HG03565 (cell line): ENCODE measurements at regions not wholly inside any gene's neighbourhood (a gene's known extent, or its start where the extent isn't known, plus 50 kb on each side); places are given as distances from the start of the nearest gene placed in this dataset.

Experiments used
- ATAC-seq: cut with Tn5 transposase; IDR thresholded peaks from one replicate; pipeline ENCODE4 v1.9.1; 2021; ENCODE audit warnings: mild to moderate bottlenecking, moderate library complexity; ENCODE audit not compliant: unreplicated experiment

- ATAC-seq, result peak; percentile 78
These were observed 91.6 kb downstream of the TMX3 start for GRCh38 chr18:68623342-68623741.

- no peak for ATAC-seq
These were observed 103.6 kb downstream of the TMX3 start for GRCh38 chr18:68611311-68611710.

DNA sequence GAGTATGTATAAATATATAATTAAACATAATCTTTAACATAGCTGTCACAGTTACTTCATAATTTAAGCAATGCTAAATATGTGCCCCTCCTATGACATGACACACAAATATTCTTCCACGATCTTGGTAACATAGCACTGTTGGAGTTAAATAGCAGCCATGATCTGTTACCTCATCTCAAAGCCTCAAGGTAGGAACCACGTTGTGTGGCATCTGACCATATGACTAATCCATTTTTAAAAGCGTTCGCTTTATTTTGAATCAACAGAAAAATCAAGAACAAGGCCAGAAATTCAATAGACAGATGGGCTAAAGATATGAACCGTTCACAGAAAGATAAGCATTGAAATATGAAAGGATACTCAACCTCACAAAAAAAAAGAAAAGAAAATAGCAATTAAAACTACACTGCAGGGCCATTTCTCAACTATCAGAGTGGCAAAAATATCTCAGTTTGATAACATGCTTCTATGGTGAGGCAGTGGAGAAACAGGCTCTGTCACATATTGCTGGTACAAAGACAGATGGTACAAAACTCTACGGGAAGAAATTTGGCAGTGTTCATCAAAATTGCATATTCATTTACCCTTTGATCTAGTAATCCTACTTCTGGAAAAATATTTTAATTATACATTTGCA lies 105.9 kb downstream of the TMX3 start:
- ATAC-seq, result no peak

- ATAC-seq, result no peak
These were observed 107.1 kb downstream of the TMX3 start for GRCh38 chr18:68607852-68608251.

DNA sequence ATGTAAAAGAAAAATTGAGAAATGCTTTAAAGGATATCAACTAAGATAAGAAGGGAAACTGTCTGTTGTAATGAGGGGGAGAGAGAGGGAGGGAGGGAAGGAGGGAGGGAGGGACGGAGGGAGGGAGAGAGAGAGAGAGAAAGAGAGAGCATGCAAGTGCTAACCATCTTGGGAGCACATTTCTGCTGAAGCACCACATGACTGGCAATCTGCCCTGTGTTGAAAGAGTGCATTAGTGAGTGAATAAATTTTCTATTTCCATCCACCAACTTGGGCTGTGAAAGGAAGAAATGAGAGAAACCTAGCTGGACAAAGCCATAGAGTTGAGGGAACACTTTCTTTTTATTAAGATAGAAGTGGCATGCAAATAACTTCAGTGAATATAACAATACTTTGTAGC lies 110.7 kb downstream of the TMX3 start:
- no peak for ATAC-seq

GRCh38 chr18:68596016-68596415 lies 118.9 kb downstream of the TMX3 start:
- ATAC-seq, result no peak

DNA sequence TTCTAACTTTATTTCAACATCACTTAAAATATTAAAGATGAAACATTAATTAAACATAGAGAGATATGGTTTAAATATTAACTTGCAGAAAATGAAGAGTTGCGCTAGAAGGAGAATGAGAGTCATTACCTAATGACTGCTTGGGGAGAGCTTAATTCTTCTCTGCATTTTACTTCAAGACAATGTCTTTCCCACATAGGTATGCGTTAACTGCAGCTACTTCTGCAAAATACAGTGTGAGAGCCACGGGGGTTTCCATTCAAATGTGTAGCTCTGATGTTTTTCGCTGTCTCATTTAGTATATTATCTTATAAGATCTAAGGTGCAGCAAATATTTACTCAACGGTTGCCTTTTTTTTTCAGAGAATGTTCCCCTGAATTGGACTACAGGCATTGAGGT lies 126.7 kb downstream of the TMX3 start:
- no peak for ATAC-seq

GRCh38 chr18:68583685-68584084 lies 131.2 kb downstream of the TMX3 start:
- no peak for ATAC-seq

DNA sequence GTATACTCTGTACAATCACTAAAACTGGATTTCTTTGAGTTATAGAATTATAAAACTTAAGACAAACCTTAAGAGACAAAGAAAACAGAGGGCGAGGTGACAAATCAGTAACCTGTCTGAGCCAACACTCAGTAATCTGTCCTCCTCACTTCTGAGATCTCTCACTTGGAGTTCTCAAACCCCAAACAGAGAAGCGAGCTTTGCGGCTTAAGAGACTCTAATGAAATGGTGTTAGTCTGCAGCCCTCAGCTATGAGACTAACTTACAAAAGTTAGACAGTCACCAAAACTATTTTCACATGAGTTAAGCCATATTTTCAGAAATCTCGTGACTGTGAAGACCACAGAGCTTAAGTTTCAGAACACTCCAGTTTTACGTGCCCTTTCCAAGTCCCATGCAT lies 140.6 kb downstream of the TMX3 start:
- ATAC-seq, result no peak

DNA sequence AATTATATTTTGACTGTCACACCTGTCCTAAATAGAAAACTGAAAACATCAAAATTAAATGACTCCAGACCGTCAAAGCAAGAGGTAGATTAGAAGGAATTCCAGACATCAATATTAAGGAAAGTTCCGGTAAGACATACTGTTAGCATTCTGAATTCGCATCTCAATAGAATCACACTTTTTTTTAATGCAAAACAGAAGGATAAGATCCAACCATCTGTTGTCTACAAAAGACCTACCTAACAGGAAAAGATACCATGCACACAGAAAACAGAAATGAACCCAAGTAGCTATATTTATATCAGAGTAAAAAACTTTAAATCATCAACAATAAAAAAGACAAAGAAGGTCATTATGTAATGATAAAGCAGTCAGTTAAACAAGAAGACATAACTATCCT lies 145.0 kb downstream of the TMX3 start:
- no peak for ATAC-seq

GRCh38 chr18:68568364-68569155 lies 146.3 kb downstream of the TMX3 start:
- ATAC-seq, result no peak

- ATAC-seq, result no peak
These were observed 147.9 kb downstream of the TMX3 start for GRCh38 chr18:68566991-68567390.

DNA sequence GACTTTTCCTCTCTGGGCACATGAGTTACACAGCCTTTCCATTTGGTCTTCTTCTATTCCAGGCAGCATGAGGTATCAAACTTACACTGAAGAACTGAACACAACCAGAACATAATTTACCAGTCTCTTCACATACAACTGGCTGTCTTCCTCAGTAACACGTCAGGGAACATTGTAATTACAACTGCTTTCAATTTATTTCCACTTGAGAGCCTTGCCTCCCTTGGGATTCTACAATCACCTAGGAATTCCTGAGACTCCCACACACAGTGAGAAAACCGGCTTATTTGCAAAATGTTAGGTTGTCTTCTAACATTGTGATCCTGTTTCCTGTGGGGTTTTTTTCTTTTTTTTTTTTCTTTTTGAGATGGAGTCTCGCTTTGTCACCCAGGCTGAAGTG lies 149.9 kb downstream of the TMX3 start:
- ATAC-seq, result no peak

DNA sequence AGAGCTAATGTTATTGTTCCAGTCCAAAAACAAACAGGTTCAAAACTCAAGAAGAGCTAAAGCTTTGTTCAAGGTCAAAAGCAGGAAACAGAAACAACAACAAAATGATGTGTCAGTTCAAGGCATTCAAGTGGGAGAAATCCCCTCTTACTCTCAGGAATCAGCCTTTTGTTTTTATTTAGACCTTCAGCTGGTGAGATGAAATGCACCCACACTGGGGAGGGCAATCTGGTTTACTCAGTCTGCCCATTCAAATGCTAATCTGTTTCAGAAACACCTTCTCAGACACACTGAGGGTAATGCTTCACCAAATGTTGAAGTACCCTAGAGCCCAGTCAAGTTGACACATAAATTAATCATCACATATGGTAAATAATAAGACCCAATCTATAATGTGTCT lies 150.6 kb downstream of the TMX3 start:
- no peak for ATAC-seq

GRCh38 chr18:68560128-68560527 lies 154.8 kb downstream of the TMX3 start:
- ATAC-seq, result no peak

GRCh38 chr18:68557183-68557582 lies 157.7 kb downstream of the TMX3 start:
- no peak for ATAC-seq

DNA sequence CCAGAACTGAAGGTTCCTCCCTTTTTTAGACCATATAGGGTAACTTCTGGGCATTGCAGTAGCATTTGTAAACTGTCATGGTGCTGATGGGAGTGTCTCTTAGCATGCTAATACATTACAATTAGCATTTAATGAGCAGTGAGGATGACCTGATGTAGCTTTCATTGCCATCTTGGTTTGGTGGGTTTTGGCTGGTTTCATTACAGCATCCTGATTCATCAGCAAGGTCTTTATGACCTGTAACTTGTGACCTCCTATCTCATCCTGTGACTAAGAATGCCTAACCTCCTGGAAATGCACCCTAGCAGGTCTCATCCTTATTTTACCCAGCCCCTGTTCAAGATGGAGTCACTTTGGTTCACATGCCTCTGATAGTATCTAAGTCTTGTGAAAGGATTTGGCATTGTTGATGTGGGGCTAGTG lies 159.0 kb downstream of the TMX3 start:
- ATAC-seq, result no peak

DNA sequence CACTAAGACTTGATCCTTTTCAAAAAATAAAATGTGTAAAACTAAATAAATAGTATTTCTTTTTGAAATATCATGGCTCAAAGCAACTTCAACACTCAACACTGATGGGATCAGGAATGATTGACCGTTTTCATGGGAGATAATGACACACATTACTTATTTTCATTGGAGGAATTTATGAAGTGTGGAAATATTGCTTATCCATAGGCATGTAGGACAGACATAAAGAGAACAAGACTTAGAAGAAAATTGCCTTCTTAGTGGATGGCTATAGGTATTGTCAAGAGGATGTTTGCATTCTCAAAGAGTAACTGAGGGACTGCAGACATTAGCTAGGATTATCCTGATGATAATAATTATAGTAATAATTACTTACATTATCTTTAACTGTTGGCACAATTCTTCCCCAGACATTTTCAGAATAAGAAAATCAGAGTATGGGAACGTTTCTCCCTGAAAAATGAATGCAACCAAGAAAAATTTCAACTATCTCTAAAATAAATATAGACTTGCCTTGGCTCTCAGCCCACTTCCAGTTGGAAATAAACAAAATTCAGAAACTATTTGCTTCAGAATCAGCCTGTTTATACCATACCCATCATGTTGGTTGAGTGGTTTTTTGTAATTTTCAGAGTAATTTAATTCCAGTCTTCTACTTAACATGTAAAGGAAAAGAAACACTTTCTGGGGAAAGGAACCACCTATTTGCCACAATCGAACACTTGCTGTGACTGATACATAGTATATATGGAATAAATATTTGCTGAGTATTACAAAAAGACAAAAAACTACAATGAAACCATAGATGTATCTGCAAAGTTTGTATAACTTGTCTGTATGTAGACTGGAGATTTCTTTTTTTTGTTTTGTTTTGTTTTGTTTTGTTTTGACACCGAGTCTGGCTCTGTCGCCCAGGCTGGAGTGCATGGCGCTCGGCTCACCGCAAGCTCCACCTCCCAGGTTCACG lies 165.7 kb downstream of the TMX3 start:
- ATAC-seq, result no peak

GRCh38 chr18:68543344-68543743 lies 171.6 kb downstream of the TMX3 start:
- no peak for ATAC-seq

- ATAC-seq, result no peak
These were observed 172.1 kb downstream of the TMX3 start for GRCh38 chr18:68542846-68543245.

GRCh38 chr18:68533641-68534040 lies 181.3 kb downstream of the TMX3 start:
- ATAC-seq, result no peak
